WTC11 (cell line): ENCODE measurements at regions not wholly inside any gene's neighbourhood (a gene's known extent, or its start where the extent isn't known, plus 50 kb on each side); places are given as distances from the start of the nearest gene placed in this dataset.

Source experiments
- ATAC-seq: fragments of 200-7000 bp; cut with Tn5 transposase; 2 replicates; pipeline ENCODE4 v1.10.0; 2021; ENCODE audit warnings: mild to moderate bottlenecking, moderate library complexity
- CTCF ChIA-PET: fragments of 300-600 bp; sonication (Branson Sonifier 250); formaldehyde crosslinking; loops from one replicate; lab custom pipeline; 2021; ENCODE audit warnings: antibody characterized with exemption; lab: Charles Lee
- POLR2A ChIA-PET: fragments of 350-600 bp; sonication (Branson Sonifier 250); formaldehyde crosslinking; loops from one replicate; lab custom pipeline; 2021; ENCODE audit warnings: antibody characterized with exemption; lab: Charles Lee
- DNase-seq: peaks from one replicate; pipeline ENCODE4 v3.0.0; 2021; ENCODE audit warnings: low spot score
- H3K27ac Mint-ChIP-seq: 2 replicates; pipeline ENCODE4 v1.8.0; 2021; ENCODE audit warnings: mixed read lengths
- H3K27me3 Mint-ChIP-seq: 2 replicates; pipeline ENCODE4 v1.8.0; 2021; ENCODE audit warnings: low read depth, mild to moderate bottlenecking, moderate library complexity, mixed read lengths
- H3K36me3 Mint-ChIP-seq: 2 replicates; pipeline ENCODE4 v1.8.0; 2021; ENCODE audit warnings: mixed read lengths
- H3K4me1 Mint-ChIP-seq: 2 replicates; pipeline ENCODE4 v1.8.0; 2022; ENCODE audit warnings: mixed read lengths
- H3K4me3 Mint-ChIP-seq: 2 replicates; pipeline ENCODE4 v1.8.0; 2021; ENCODE audit warnings: mild to moderate bottlenecking, moderate library complexity, mixed read lengths
- H3K9me3 Mint-ChIP-seq: 2 replicates; pipeline ENCODE4 v1.8.0; 2021; ENCODE audit warnings: mixed read lengths
- HMGA2 ChIP-seq: fragments of 250-450 bp; sonication (Bioruptor Pico); IDR thresholded peaks from 2 replicates; pipeline ENCODE4 v1.4.0; 2021; ENCODE audit warnings: mild to moderate bottlenecking, moderate library complexity
- KAT7 ChIP-seq: sonication (generic); formaldehyde crosslinking; IDR thresholded peaks from 2 replicates; pipeline ENCODE4 v1.8.1; 2023; ENCODE audit warnings: missing genetic modification reagents, mild to moderate bottlenecking, borderline replicate concordance
- NFATC4 ChIP-seq: fragments of 250-450 bp; sonication (Bioruptor Pico); IDR thresholded peaks from 2 replicates; pipeline ENCODE4 v1.9.0; 2021; ENCODE audit warnings: mild to moderate bottlenecking
- SOX15 ChIP-seq: fragments of 250-450 bp; sonication (Bioruptor Pico); IDR thresholded peaks from 2 replicates; pipeline ENCODE4 v1.9.0; 2021; ENCODE audit warnings: mild to moderate bottlenecking
- SP1 ChIP-seq: sonication (generic); formaldehyde crosslinking; conservative IDR thresholded peaks from 2 replicates; pipeline ENCODE4 v1.8.1; 2022; ENCODE audit warnings: missing genetic modification reagents
- ZNF263 ChIP-seq: sonication (generic); formaldehyde crosslinking; IDR thresholded peaks from 2 replicates; pipeline ENCODE4 v1.8.1; 2022; ENCODE audit warnings: low read depth, mild to moderate bottlenecking, moderate library complexity, missing genetic modification reagents
- ZNF396 ChIP-seq: fragments of 250-450 bp; sonication (Bioruptor Pico); IDR thresholded peaks from 2 replicates; pipeline ENCODE4 v1.8.0; 2021; ENCODE audit warnings: mild to moderate bottlenecking, moderate library complexity, borderline replicate concordance
- TF ChIP-seq, protein P1 (sequence below): fragments of 250-450 bp; sonication (Bioruptor Pico); IDR thresholded peaks from 2 replicates; pipeline ENCODE4 v1.9.0; 2021; ENCODE audit warnings: mild to moderate bottlenecking
- TF ChIP-seq, protein P2 (sequence below): sonication (generic); formaldehyde crosslinking; IDR thresholded peaks from 2 replicates; pipeline ENCODE4 v1.8.1; 2022; ENCODE audit warnings: low read depth, mild to moderate bottlenecking, moderate library complexity, missing genetic modification reagents, borderline replicate concordance
- TF ChIP-seq, protein P3 (sequence below): fragments of 250-450 bp; sonication (Bioruptor Pico); conservative IDR thresholded peaks from 2 replicates; pipeline ENCODE4 v1.9.0; 2021; ENCODE audit warnings: mild to moderate bottlenecking
- TF ChIP-seq, protein P4 (sequence below): sonication (generic); formaldehyde crosslinking; IDR thresholded peaks from 2 replicates; pipeline ENCODE4 v1.8.1; 2023; ENCODE audit warnings: mild to moderate bottlenecking, missing genetic modification reagents
- TF ChIP-seq, protein P5 (sequence below): sonication (generic); formaldehyde crosslinking; IDR thresholded peaks from 2 replicates; pipeline ENCODE4 v1.8.0; 2023; ENCODE audit warnings: missing genetic modification reagents
- TF ChIP-seq, protein P6 (sequence below): sonication (generic); formaldehyde crosslinking; IDR thresholded peaks from 2 replicates; pipeline ENCODE4 v1.8.0; 2022; ENCODE audit warnings: mild to moderate bottlenecking, missing genetic modification reagents
- TF ChIP-seq, protein P7 (sequence below): fragments of 250-450 bp; sonication (Bioruptor Pico); IDR thresholded peaks from 2 replicates; pipeline ENCODE4 v1.9.0; 2021; ENCODE audit warnings: moderate library complexity, mild to moderate bottlenecking, inconsistent platforms, borderline replicate concordance
- TF ChIP-seq, protein P8 (sequence below): sonication (generic); formaldehyde crosslinking; IDR thresholded peaks from 2 replicates; pipeline ENCODE4 v1.8.0; 2022; ENCODE audit warnings: missing genetic modification reagents
- TF ChIP-seq, protein P9 (sequence below): sonication (generic); formaldehyde crosslinking; IDR thresholded peaks from 2 replicates; pipeline ENCODE4 v1.8.0; 2023; ENCODE audit warnings: mild to moderate bottlenecking, missing genetic modification reagents

DNA sequence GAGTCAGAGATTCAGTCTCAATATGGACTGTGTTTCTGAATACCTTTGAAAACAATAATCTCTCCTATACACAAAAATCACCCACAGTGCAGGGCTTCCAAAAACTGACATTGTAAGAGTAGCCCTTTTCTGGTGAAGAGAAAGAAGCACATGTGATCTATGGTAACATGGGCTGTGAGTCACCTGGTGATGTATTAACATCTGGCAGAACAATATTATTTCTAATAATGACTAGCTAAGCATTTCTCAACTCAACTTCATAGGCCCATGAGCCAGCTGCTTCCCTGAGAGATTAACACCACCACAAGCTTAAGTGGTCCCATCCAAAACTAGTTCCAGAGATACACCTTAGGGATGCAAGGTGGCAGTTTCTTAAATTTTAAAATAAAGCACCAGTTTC is 331.0 kb upstream of the NRP1 start:
- no peak overlapping the region for H3K4me3 Mint-ChIP-seq
- ChIA-PET POLR2A (no interaction called here), CTCF (no interaction called here)
- TF ChIP-seq, protein P1, sequence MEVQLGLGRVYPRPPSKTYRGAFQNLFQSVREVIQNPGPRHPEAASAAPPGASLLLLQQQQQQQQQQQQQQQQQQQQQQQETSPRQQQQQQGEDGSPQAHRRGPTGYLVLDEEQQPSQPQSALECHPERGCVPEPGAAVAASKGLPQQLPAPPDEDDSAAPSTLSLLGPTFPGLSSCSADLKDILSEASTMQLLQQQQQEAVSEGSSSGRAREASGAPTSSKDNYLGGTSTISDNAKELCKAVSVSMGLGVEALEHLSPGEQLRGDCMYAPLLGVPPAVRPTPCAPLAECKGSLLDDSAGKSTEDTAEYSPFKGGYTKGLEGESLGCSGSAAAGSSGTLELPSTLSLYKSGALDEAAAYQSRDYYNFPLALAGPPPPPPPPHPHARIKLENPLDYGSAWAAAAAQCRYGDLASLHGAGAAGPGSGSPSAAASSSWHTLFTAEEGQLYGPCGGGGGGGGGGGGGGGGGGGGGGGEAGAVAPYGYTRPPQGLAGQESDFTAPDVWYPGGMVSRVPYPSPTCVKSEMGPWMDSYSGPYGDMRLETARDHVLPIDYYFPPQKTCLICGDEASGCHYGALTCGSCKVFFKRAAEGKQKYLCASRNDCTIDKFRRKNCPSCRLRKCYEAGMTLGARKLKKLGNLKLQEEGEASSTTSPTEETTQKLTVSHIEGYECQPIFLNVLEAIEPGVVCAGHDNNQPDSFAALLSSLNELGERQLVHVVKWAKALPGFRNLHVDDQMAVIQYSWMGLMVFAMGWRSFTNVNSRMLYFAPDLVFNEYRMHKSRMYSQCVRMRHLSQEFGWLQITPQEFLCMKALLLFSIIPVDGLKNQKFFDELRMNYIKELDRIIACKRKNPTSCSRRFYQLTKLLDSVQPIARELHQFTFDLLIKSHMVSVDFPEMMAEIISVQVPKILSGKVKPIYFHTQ: no peak
- TF ChIP-seq, protein P2, sequence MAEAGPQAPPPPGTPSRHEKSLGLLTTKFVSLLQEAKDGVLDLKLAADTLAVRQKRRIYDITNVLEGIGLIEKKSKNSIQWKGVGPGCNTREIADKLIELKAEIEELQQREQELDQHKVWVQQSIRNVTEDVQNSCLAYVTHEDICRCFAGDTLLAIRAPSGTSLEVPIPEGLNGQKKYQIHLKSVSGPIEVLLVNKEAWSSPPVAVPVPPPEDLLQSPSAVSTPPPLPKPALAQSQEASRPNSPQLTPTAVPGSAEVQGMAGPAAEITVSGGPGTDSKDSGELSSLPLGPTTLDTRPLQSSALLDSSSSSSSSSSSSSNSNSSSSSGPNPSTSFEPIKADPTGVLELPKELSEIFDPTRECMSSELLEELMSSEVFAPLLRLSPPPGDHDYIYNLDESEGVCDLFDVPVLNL (CRISPR knock-in tag): no peak
- TF ChIP-seq, protein P3, sequence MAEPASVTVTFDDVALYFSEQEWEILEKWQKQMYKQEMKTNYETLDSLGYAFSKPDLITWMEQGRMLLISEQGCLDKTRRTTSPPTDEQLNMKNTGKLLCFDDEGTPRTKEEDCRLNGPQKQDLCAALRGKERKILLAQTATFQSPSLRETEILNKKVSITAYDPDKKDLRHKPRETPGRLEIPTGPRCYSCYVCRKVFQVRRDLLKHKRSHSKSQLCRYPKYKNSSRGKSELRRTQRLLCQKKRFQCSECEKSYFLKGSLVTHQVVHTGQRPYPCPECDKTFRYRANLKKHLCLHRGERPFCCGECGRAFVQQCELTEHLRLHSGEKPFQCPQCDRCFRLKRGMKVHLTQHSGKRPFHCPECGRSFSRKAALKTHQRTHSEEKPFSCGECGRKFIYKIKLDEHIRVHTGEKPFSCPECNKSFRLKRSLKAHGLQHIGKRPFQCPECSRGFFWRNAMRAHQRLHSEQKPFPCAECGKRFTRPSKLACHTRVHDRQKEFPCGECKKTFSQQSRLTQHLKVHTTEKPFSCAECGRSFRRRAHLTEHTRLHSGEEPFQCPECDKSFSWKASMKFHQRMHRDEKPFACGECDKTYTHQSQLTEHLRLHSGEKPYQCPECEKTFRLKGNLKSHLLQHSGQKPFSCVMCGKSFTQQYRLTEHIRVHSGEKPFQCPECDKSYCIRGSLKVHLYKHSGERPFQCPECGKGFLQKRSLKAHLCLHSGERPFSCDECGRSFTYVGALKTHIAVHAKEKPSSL (CRISPR knock-in tag): no peak
- TF ChIP-seq ZNF396 (CRISPR knock-in tag) (no peak), NFATC4 (CRISPR knock-in tag) (no peak), HMGA2 (CRISPR knock-in tag) (no peak), KAT7 (CRISPR knock-in tag) (no peak), SOX15 (no peak)
- TF ChIP-seq, protein P4, sequence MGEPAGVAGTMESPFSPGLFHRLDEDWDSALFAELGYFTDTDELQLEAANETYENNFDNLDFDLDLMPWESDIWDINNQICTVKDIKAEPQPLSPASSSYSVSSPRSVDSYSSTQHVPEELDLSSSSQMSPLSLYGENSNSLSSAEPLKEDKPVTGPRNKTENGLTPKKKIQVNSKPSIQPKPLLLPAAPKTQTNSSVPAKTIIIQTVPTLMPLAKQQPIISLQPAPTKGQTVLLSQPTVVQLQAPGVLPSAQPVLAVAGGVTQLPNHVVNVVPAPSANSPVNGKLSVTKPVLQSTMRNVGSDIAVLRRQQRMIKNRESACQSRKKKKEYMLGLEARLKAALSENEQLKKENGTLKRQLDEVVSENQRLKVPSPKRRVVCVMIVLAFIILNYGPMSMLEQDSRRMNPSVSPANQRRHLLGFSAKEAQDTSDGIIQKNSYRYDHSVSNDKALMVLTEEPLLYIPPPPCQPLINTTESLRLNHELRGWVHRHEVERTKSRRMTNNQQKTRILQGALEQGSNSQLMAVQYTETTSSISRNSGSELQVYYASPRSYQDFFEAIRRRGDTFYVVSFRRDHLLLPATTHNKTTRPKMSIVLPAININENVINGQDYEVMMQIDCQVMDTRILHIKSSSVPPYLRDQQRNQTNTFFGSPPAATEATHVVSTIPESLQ (CRISPR knock-in tag): no peak
- TF ChIP-seq, protein P5, sequence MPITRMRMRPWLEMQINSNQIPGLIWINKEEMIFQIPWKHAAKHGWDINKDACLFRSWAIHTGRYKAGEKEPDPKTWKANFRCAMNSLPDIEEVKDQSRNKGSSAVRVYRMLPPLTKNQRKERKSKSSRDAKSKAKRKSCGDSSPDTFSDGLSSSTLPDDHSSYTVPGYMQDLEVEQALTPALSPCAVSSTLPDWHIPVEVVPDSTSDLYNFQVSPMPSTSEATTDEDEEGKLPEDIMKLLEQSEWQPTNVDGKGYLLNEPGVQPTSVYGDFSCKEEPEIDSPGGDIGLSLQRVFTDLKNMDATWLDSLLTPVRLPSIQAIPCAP: no peak
- TF ChIP-seq, protein P6, sequence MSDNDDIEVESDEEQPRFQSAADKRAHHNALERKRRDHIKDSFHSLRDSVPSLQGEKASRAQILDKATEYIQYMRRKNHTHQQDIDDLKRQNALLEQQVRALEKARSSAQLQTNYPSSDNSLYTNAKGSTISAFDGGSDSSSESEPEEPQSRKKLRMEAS (CRISPR knock-in tag): no peak
- TF ChIP-seq, protein P7, sequence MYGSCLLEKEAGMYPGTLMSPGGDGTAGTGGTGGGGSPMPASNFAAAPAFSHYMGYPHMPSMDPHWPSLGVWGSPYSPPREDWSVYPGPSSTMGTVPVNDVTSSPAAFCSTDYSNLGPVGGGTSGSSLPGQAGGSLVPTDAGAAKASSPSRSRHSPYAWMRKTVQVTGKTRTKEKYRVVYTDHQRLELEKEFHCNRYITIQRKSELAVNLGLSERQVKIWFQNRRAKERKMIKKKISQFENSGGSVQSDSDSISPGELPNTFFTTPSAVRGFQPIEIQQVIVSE (CRISPR knock-in tag): no peak
- peaks cover 18% of the 10 kb centered on the region for H3K4me1 Mint-ChIP-seq
- H3K9me3 Mint-ChIP-seq: peaks cover 14% of the 10 kb centered on the region
- H3K36me3 Mint-ChIP-seq: peaks cover 8% of the 10 kb centered on the region
- no peaks in the 10 kb centered on the region; the same call in 1 of the 2 replicates for H3K27me3 Mint-ChIP-seq
- no peak for DNase-seq
- no peak for ATAC-seq
- no peak overlapping the region for H3K27ac Mint-ChIP-seq

DNA sequence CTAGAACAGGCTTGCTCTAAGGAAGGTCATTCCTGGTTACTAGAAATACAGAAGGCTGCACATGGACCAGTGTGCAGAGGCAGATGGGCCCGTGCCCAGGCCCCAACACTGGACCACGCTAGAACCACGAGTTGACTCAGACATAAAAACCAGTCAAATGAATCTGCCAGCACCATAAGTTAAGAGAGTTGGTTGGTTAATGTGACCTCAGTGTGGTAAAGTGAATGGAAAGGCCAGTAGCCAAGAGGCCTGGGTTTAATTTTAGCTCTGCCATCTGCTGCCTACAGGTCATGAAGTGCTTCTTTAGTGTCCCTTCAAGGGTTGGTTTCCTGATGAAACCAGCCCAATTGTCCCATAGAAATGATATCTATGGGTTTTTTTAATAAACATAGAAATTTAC is 329.6 kb upstream of the NRP1 start:
- ChIA-PET POLR2A (no interaction called here), CTCF (no interaction called here)
- peaks cover 8% of the 10 kb centered on the region for H3K36me3 Mint-ChIP-seq
- no peak for DNase-seq
- H3K9me3 Mint-ChIP-seq: peaks cover 14% of the 10 kb centered on the region
- no peak overlapping the region for H3K4me3 Mint-ChIP-seq
- no peaks in the 10 kb centered on the region; the same call in 1 of the 2 replicates for H3K27me3 Mint-ChIP-seq
- no peak overlapping the region for H3K27ac Mint-ChIP-seq
- peaks cover 33% of the 10 kb centered on the region for H3K4me1 Mint-ChIP-seq
- no peak for ATAC-seq
- TF ChIP-seq ZNF263 (CRISPR knock-in tag) (no peak), SP1 (CRISPR knock-in tag) (no peak)
- TF ChIP-seq, protein P5: no peak
- TF ChIP-seq, protein P8, sequence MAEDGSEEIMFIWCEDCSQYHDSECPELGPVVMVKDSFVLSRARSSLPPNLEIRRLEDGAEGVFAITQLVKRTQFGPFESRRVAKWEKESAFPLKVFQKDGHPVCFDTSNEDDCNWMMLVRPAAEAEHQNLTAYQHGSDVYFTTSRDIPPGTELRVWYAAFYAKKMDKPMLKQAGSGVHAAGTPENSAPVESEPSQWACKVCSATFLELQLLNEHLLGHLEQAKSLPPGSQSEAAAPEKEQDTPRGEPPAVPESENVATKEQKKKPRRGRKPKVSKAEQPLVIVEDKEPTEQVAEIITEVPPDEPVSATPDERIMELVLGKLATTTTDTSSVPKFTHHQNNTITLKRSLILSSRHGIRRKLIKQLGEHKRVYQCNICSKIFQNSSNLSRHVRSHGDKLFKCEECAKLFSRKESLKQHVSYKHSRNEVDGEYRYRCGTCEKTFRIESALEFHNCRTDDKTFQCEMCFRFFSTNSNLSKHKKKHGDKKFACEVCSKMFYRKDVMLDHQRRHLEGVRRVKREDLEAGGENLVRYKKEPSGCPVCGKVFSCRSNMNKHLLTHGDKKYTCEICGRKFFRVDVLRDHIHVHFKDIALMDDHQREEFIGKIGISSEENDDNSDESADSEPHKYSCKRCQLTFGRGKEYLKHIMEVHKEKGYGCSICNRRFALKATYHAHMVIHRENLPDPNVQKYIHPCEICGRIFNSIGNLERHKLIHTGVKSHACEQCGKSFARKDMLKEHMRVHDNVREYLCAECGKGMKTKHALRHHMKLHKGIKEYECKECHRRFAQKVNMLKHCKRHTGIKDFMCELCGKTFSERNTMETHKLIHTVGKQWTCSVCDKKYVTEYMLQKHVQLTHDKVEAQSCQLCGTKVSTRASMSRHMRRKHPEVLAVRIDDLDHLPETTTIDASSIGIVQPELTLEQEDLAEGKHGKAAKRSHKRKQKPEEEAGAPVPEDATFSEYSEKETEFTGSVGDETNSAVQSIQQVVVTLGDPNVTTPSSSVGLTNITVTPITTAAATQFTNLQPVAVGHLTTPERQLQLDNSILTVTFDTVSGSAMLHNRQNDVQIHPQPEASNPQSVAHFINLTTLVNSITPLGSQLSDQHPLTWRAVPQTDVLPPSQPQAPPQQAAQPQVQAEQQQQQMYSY: no peak
- TF ChIP-seq, protein P9, sequence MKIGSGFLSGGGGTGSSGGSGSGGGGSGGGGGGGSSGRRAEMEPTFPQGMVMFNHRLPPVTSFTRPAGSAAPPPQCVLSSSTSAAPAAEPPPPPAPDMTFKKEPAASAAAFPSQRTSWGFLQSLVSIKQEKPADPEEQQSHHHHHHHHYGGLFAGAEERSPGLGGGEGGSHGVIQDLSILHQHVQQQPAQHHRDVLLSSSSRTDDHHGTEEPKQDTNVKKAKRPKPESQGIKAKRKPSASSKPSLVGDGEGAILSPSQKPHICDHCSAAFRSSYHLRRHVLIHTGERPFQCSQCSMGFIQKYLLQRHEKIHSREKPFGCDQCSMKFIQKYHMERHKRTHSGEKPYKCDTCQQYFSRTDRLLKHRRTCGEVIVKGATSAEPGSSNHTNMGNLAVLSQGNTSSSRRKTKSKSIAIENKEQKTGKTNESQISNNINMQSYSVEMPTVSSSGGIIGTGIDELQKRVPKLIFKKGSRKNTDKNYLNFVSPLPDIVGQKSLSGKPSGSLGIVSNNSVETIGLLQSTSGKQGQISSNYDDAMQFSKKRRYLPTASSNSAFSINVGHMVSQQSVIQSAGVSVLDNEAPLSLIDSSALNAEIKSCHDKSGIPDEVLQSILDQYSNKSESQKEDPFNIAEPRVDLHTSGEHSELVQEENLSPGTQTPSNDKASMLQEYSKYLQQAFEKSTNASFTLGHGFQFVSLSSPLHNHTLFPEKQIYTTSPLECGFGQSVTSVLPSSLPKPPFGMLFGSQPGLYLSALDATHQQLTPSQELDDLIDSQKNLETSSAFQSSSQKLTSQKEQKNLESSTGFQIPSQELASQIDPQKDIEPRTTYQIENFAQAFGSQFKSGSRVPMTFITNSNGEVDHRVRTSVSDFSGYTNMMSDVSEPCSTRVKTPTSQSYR: no peak
